HG02943 (cell line): ENCODE measurements at regions not wholly inside any gene's neighbourhood (a gene's known extent, or its start where the extent isn't known, plus 50 kb on each side); places are given as distances from the start of the nearest gene placed in this dataset.

Experiments used
- ATAC-seq: cut with Tn5 transposase; IDR thresholded peaks from one replicate; pipeline ENCODE4 v1.9.1; 2021; ENCODE audit warnings: mild to moderate bottlenecking, low read depth, moderate library complexity; ENCODE audit not compliant: unreplicated experiment

GRCh38 chr6:151699719-151700118 is 107.8 kb upstream of the ESR1 start:
- no peak for ATAC-seq

- ATAC-seq, result no peak
Measured at GRCh38 chr6:151701911-151702562, 105.4 kb upstream of the ESR1 start.

GRCh38 chr6:151702851-151703658 is 104.4 kb upstream of the ESR1 start:
- ATAC-seq, result no peak

GRCh38 chr6:151704383-151704782 is 103.1 kb upstream of the ESR1 start:
- no peak for ATAC-seq

- no peak for ATAC-seq
Measured at GRCh38 chr6:151705993-151706733, 101.3 kb upstream of the ESR1 start.

GRCh38 chr6:151709329-151709728 is 98.2 kb upstream of the ESR1 start:
- ATAC-seq, result no peak

GRCh38 chr6:151716526-151716932 is 91.0 kb upstream of the ESR1 start:
- no peak for ATAC-seq

GRCh38 chr6:151719070-151719469 is 88.4 kb upstream of the ESR1 start:
- ATAC-seq, result no peak

- ATAC-seq, result no peak
Measured at GRCh38 chr6:151721146-151721545, 86.3 kb upstream of the ESR1 start.

- ATAC-seq, result no peak
Measured at GRCh38 chr6:151721671-151722070, 85.8 kb upstream of the ESR1 start.

GRCh38 chr6:151722342-151722741 is 85.1 kb upstream of the ESR1 start:
- ATAC-seq, result no peak

- ATAC-seq, result no peak
Measured at GRCh38 chr6:151723152-151723551, 84.3 kb upstream of the ESR1 start.

GRCh38 chr6:151729829-151730495 is 77.5 kb upstream of the ESR1 start:
- ATAC-seq, result no peak

- ATAC-seq, result no peak
Measured at GRCh38 chr6:151730496-151730870, 77.0 kb upstream of the ESR1 start.

- no peak for ATAC-seq
Measured at GRCh38 chr6:151731313-151731712, 76.2 kb upstream of the ESR1 start.

- ATAC-seq, result no peak
Measured at GRCh38 chr6:151733680-151734320, 73.7 kb upstream of the ESR1 start.

GRCh38 chr6:151738267-151738666 is 69.2 kb upstream of the ESR1 start:
- ATAC-seq, result no peak

- no peak for ATAC-seq
Measured at GRCh38 chr6:151738960-151739359, 68.5 kb upstream of the ESR1 start.

- ATAC-seq, result no peak
Measured at GRCh38 chr6:151740820-151741219, 66.7 kb upstream of the ESR1 start.

GRCh38 chr6:151747896-151748295 is 59.6 kb upstream of the ESR1 start:
- no peak for ATAC-seq
